Activated CD4-positive, alpha-beta T cell treated with anti-CD3 and anti-CD28 coated beads for 1 hour (primary cell): ENCODE measurements at regions not wholly inside any gene's neighbourhood (a gene's known extent, or its start where the extent isn't known, plus 50 kb on each side); places are given as distances from the start of the nearest gene placed in this dataset.

Experiments
- DNase-seq: peaks from one replicate; pipeline ENCODE4 v3.0.0-alpha.2; 2020

DNA sequence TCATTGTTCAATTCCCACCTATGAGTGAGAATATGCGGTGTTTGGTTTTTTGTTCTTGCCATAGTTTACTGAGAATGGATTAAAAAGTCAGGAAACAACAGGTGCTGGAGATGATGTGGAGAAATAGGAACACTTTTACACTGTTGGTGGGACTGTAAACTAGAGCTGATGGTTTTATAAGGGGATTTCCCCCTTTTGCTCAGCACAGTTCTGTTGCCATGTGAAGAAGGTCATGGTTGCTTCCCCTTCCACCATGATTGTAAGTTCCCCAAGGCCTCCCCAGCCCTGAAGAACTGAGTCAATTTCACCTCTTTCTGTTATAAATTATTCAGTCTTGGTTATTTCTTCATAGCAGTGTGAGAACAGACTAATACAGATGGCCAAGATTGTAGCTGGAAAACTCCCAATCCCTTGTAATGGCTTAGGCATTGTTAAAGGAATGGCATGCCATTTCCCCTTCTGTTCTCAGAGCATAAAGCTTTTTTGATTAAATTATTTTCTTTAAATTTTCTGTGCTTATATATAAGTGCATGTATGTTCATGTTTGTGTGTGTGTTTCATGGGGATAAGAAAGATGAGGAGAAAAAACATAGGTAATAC, 144.8 kb downstream of the BACH1 start:
- DNase-seq = no peak

DNA sequence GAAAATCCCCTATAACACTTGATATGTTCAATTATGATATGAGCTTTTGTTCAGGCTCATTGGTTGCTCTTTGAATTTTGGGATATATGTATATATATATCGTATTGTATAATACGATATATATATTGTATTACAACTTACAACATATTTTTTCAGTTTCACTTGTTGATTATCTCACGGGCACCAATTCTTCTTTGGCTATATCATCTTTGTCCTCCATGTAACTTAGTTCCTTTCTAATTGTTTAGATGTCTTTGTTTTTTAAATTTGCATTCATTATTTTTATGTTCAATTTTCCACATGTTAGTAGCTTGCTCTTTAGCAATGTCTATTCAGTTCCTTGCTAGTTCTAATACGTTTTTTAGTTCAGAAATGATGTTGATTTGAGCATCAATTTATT, 150.0 kb downstream of the BACH1 start:
- no peak for DNase-seq

DNA sequence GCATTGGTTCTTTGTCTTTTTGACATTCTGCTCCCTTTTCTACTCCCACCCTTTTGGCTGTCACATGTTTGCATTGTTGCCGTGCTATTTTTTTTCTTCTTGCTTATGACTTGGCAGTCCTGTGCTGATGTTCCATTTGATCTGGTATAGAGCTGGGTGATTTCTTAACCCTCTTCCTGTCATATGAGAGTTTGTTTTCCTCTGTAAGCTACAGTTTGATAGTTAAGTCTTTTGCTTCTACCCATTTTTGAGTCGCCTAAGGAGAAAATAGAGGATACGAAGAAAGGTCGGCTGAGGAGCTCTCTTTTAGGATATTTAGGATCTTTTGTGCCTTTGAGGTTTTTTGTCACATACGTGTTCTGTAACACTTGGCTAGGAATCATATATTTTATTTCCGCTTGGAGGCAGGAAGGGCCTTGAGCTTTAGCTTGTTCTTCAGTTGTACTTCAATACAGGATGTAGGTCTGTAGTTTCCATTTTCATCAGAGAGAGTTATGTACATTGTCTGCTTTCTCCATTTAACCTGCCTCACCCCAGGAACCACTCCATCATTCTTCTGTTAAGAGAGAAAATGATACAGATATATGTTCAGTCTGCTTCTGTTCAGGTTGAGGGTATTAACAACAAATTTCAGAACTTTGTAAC, 150.7 kb downstream of the BACH1 start:
- DNase-seq = no peak

DNA sequence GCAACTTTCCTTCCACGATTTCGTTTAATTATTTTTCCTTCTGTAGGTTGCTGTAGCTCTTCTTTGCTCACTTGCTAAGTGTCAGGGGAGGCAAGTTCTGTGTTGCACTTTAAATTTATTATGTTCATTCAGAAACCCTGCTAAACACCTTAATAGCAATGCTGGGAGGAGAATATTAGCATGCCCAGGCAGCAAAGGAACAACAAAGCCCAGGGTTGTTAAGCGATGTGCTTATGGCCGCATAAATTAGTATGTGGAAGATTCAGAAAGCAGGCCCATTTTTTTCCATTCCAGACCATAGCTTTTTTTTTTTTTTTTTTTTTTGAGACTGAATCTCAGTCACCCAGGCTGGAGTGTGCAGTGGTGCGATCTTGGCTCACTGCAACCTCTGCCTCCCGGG, 151.3 kb downstream of the BACH1 start:
- DNase-seq = no peak

DNA sequence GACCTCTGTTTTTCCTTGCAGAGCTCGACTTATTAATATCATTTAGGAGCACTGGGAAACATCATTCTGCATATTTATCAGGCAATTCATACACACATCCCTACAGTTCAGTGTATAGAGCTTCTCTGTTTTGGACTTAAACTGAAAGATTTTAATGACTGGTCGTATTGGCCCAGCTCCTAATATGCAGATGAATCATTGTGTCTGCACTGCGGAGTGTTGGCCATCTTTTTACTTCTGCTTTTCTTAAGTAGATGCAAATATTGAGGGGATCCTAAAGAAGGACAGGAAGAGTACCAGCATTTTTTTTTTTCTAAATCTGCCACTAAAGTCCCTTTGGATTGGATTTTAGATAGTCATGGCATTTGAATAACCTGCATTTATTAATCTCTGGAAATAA, 154.8 kb downstream of the BACH1 start:
- DNase-seq = no peak

DNA sequence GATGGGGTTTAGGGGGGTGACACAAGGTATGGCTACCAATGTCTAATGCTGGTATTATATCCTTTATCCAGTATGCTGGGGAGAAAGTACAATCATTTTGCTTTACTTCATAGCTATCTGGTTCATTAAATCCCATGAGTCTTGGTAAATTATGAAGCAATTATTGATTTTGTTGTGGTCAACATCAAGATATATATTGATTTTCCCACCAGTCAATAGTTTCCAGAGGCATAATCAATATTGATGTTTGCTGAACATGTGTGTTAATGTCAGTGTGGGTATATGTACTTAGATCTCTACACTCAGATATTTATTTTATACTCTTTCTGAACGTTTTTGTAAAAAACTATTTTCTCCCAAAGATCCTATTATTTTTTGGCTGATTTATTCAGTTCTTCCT, 155.5 kb downstream of the BACH1 start:
- no peak for DNase-seq

DNA sequence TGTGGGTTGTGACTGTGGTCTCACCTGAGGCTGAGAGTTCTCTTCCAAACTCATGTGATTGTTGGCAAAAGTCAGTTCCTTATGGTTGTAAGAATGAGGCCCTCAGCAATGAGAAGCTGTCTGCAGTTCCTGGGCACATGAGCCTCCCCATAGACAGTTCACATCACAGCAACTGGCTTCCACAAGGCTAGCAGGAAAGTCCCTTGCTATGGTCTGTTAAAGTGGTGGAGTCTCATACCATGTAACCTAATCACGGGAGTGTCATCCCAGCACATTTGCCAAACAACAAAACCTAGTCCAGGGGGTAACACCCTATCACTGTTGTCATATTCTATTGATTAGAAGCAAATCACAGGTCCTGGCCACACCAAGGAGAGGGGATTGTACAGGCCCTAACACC, 163.8 kb downstream of the BACH1 start:
- DNase-seq = no peak

DNA sequence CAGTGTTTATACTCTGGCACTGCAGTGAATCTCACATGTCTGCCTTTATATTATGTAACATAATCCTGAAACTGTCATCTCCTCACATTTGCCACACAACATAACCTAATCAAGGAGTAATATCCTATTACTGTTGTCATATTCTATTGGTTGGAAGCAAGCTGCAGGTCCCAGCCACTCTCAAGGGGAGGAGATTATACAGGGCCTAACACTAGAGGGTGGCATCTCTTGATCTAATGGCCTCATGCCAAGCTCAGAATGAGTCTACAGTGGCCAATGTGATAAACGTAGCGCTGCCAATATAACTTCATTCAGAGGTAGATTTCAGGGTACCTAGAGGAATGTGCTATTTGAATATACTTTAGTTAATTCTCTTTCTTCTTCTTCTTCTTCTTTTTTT, 166.8 kb downstream of the BACH1 start:
- DNase-seq = no peak

DNA sequence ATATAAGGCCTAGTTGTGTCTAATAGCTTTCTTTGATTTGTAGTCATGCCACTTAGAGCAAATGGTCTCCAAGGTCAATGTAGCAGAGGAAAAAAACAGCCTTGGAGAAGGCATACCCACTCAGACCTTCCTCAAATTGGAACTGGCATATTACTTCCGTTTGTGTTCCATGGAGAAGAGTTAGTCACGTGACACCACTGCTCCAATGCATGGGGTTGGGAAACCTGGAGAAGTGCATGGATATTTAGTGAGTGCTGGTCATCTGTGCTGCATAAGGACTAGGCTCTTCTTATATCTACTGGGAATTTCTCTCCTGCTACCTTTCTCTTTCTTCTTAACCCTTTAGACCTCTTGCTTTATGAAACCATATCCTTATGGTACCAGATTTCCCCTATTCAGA, 167.8 kb downstream of the BACH1 start:
- no peak for DNase-seq

DNA sequence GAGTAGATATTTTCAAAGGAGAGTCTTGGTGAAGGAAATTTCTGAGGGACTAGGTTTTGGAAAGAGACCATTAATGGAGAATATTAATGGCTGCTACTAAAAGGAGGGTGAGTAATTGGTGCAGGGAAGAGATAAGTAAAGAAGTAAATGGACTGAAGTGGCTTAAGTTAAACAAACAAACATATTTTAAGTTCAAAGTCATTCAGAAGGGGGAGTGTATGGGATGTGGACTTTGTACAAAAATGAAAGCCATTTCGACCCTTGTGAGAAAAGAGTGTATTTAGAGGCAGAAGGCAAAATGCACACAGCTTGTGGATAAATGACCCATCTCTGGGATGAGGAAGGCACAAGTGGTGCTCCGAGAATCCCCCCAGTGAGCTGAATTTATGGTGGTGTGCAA, 171.7 kb downstream of the BACH1 start:
- DNase-seq = no peak

DNA sequence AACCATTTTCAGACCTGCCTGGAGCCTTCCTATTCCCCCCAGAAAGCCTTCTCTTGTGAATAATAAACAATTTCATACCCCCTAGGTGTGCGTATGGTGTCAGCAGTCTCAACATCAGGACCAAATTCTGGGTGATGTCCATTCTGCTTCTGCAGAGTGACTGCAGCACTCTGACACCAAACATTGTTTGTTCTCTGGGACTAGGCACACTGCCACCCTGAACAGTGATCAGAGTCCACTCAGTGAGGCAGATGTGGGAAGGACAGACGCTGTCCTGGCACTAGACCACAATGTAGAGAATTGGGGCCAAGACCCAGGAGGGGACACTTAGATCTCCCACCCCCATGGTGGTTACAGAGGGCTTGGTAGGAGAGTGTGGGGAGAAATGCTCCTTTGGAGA, 175.1 kb downstream of the BACH1 start:
- no peak for DNase-seq

DNA sequence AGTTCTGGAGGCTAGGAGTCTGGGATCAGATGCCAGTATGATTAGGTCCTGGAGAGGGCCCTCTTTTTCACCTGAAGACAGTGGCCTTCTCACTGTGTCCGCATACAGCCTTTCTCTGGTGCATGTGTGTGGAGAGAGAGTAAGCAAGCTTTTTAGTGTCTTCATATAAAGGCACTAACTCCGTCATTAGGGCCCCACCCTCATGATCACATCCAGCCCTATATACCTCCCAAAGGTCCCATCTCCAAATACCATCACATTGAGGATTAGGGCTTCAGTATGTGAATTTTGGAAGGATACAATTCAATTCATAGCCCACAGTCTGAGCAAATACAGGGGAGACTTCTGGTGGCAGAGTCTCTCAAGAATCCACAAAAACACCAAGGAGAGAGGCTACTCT, 176.6 kb downstream of the BACH1 start:
- DNase-seq = no peak

DNA sequence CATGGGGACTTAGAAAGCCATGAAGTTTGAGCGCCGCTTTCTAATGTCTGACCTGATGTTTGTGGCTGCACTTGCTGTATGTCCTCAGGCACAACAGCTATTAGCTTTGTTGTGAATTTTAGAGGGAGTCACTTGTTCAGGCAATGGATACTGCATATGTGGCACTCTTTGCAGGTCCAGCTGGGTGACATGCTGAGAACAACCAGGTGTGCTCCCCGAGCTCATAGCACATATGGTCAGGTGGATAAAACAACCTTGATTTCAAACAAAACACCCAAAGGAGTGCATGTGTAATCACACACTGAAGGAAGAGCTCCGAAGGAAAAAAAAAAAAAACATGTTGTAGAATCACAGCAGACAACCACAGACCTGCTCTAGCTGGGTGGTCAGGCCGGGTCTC, 178.6 kb downstream of the BACH1 start:
- DNase-seq = no peak

DNA sequence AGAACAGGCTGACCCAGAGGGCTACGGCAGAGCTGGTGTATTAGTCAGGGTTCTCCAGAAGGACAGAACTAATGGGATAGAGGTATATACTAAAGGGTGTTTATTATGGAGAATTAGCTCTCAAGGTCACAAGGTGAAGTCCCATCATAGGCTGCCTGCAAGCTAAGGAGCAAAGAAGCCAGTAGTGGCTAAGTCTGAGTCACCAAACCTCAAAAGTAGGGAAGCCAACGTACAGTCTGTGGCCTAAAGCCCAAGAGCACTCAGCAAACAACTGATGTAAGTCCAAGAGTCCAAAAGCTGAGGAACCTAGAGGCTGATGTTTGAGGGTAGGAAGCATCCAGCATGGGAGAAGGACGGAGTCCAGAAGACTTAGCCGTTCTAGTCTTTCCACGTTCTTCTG, 179.2 kb downstream of the BACH1 start:
- no peak for DNase-seq

DNA sequence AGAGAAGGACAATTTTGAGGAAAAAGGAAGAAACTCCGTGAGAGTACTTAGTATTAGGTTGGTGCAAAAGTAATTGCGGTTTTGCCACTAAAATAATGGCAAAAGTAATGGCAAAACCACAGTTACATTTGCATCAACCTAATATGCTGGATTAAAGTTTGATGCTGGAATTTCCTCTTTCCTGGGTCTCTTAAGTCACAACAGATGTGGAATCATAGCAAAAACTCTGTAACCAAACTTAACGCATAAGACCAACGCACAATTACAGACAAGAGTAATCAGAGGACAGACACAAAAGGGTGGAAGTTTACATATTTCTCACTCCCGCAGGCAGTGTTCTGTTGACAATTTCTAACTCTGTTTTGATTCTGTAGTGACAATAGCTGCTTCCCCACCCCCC, 182.4 kb downstream of the BACH1 start:
- DNase-seq = no peak

DNA sequence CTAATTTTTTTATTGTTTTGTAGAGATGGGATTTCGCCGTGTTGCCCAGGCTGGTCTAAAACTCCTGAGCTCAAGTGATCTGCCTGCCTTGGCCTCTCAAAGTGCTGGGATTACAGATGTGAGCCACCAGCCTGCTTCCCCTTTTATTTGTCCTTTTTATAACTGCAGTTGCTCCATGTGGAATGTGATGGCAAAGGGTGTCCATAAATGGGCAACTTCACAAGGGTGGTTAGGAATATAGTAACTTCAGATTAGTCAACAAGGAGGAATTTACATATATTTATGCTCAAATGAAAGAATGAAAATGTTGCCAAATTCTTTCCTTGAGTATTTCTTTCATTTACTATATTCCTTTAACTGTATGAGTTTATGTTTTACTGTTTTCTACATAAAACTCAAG, 182.9 kb downstream of the BACH1 start:
- DNase-seq = no peak

DNA sequence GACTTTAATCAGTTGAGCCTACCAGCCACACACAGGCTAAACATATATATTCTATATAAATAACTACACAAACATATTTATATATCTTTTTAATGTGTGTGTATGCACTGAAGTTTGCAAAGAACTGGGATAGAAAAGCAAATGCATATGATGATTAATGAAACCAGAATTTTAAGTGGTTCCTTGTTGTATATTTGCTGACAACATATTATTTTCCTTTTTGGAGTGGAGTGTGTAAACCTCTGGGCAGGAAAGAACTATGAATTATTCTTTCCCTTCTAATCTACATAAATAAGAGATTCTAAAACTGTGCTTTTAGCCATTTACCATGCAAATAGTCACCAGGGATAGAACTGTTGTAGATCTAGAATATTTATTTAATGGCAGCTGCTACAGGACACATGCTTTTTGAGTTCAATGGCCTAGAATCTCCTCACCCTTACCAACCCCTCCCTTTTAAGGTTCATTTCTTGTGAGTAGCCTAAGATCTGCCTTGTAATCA, 187.6 kb downstream of the BACH1 start:
- no peak for DNase-seq
